ENCODE measurements at regions not wholly inside any gene's neighbourhood (a gene's known extent, or its start where the extent isn't known, plus 50 kb on each side); places are given as distances from the start of the nearest gene placed in this dataset.

- CTCF ChIA-PET, result no interaction called here
- TF ChIP-seq CTCF (IDR thresholded peaks at IDR 0.05), result no peak
- H3K36me3 Mint-ChIP-seq (ENCODE audit: low read depth), result no peaks in the 10 kb centered on the region
- no peak overlapping the region for H3K27ac Mint-ChIP-seq
- peaks cover 2% of the 10 kb centered on the region for H3K27me3 Mint-ChIP-seq
- no peaks in the 10 kb centered on the region for H3K9me3 Mint-ChIP-seq
- POLR2A ChIA-PET, result no interaction called here
- ATAC-seq (no peak), DNase-seq (no peak)
- intact Hi-C loops (cut with micrococcal nuclease), result no loop called here
- no peak overlapping the region for H3K4me3 Mint-ChIP-seq
- no peaks in the 10 kb centered on the region for H3K4me1 Mint-ChIP-seq (ENCODE audit: low read depth)
These were observed 339.4 kb downstream of the TEX29 start for GRCh38 chr13:111659842-111660241.

GRCh38 chr13:111661052-111661451 is 340.6 kb downstream of the TEX29 start:
- ChIA-PET CTCF (no interaction called here), POLR2A (no interaction called here)
- H3K27ac Mint-ChIP-seq, result no peak overlapping the region
- DNase-seq (no peak), ATAC-seq (no peak)
- H3K4me3 Mint-ChIP-seq, result no peak overlapping the region
- no peak for TF ChIP-seq CTCF (IDR thresholded peaks at IDR 0.05)
- H3K27me3 Mint-ChIP-seq, result peaks cover 1% of the 10 kb centered on the region
- H3K9me3 Mint-ChIP-seq, result no peaks in the 10 kb centered on the region
- H3K36me3 Mint-ChIP-seq (ENCODE audit: low read depth), result no peaks in the 10 kb centered on the region
- intact Hi-C loops (cut with micrococcal nuclease), result no loop called here
- H3K4me1 Mint-ChIP-seq (ENCODE audit: low read depth), result no peaks in the 10 kb centered on the region

- intact Hi-C loops (cut with micrococcal nuclease), result no loop called here
- ChIA-PET CTCF (no interaction called here), POLR2A (no interaction called here)
- Mint-ChIP-seq H3K36me3 (ENCODE audit: low read depth) (no peaks in the 10 kb centered on the region), H3K27me3 (peaks cover 1% of the 10 kb centered on the region), H3K4me1 (ENCODE audit: low read depth) (no peaks in the 10 kb centered on the region), H3K9me3 (no peaks in the 10 kb centered on the region), H3K4me3 (no peak overlapping the region), H3K27ac (no peak overlapping the region)
- DNase-seq, result no peak
- TF ChIP-seq CTCF (IDR thresholded peaks at IDR 0.05), result no peak
- ATAC-seq, result no peak
These were observed 341.3 kb downstream of the TEX29 start for GRCh38 chr13:111661776-111662175.

GRCh38 chr13:111662451-111662850 is 342.0 kb downstream of the TEX29 start:
- no peak for TF ChIP-seq CTCF (IDR thresholded peaks at IDR 0.05)
- intact Hi-C loops (cut with micrococcal nuclease), result no loop called here
- Mint-ChIP-seq H3K4me1 (ENCODE audit: low read depth) (no peaks in the 10 kb centered on the region), H3K9me3 (no peaks in the 10 kb centered on the region), H3K27me3 (peaks cover 1% of the 10 kb centered on the region), H3K27ac (no peak overlapping the region), H3K4me3 (no peak overlapping the region), H3K36me3 (ENCODE audit: low read depth) (no peaks in the 10 kb centered on the region)
- ChIA-PET POLR2A (no interaction called here), CTCF (no interaction called here)
- no peak for ATAC-seq
- no peak for DNase-seq

- Mint-ChIP-seq H3K4me3 (no peak overlapping the region), H3K4me1 (ENCODE audit: low read depth) (no peaks in the 10 kb centered on the region), H3K27ac (no peak overlapping the region), H3K36me3 (ENCODE audit: low read depth) (no peaks in the 10 kb centered on the region), H3K27me3 (peaks cover 1% of the 10 kb centered on the region), H3K9me3 (no peaks in the 10 kb centered on the region)
- intact Hi-C loops (cut with micrococcal nuclease), result no loop called here
- DNase-seq (no peak), ATAC-seq (no peak)
- POLR2A ChIA-PET, result no interaction called here
- TF ChIP-seq CTCF (IDR thresholded peaks at IDR 0.05), result no peak
- CTCF ChIA-PET, result no interaction called here
These were observed 342.5 kb downstream of the TEX29 start for GRCh38 chr13:111662895-111663294.
